Activated CD8-positive, alpha-beta T cell treated with anti-CD3 and anti-CD28 coated beads, Interleukin-2, amount 10 ng/mL, durations not matched to agents 7 days and 5 days (primary cell): ENCODE measurements at regions not wholly inside any gene's neighbourhood (a gene's known extent, or its start where the extent isn't known, plus 50 kb on each side); places are given as distances from the start of the nearest gene placed in this dataset.
"Not testable (repeated sequence)": the region's sequence is repeated elsewhere in the genome, so short reads cannot be mapped to it uniquely, and the experiment has no call there.

ENCODE experiments used
- ATAC-seq: fragments of 150-1000 bp; cut with Tn5 transposase; one replicate; pipeline ENCODE4 v1.10.0; 2021; ENCODE audit warnings: moderate library complexity
- CTCF ChIA-PET: fragments of 350-600 bp; sonication (Branson Sonifier 250); formaldehyde crosslinking; loops from one replicate; lab custom pipeline; 2021; ENCODE audit warnings: antibody characterized with exemption; lab: Charles Lee
- POLR2A ChIA-PET: fragments of 350-600 bp; sonication (Branson Sonifier 250); formaldehyde crosslinking; loops from one replicate; lab custom pipeline; 2021; ENCODE audit warnings: antibody characterized with exemption; lab: Charles Lee
- DNase-seq: peaks from one replicate; pipeline ENCODE4 v3.0.0-alpha.2; 2020
- H3K27ac Mint-ChIP-seq: one replicate; pipeline ENCODE4 v1.8.0; 2021; ENCODE audit warnings: mild to moderate bottlenecking, mixed read lengths
- H3K27me3 Mint-ChIP-seq: one replicate; pipeline ENCODE4 v1.8.0; 2021; ENCODE audit warnings: low read depth, mixed read lengths
- H3K36me3 Mint-ChIP-seq: one replicate; pipeline ENCODE4 v1.8.0; 2021; ENCODE audit warnings: low read depth, mixed read lengths
- H3K4me1 Mint-ChIP-seq: one replicate; pipeline ENCODE4 v1.8.0; 2021; ENCODE audit warnings: low read depth, mixed read lengths
- H3K4me3 Mint-ChIP-seq: one replicate; pipeline ENCODE4 v1.8.0; 2021; ENCODE audit warnings: mild to moderate bottlenecking, mixed read lengths
- H3K9me3 Mint-ChIP-seq: one replicate; pipeline ENCODE4 v1.8.0; 2022; ENCODE audit warnings: mixed read lengths; ENCODE audit not compliant: insufficient read depth

- H3K27me3 Mint-ChIP-seq, CTCF ChIA-PET, H3K27ac Mint-ChIP-seq, ATAC-seq, DNase-seq, H3K36me3 Mint-ChIP-seq, POLR2A ChIA-PET, H3K4me3 Mint-ChIP-seq, H3K9me3 Mint-ChIP-seq, H3K4me1 Mint-ChIP-seq: not testable (repeated sequence)
Observed at GRCh38 chr9:92198237-92198636, 83.0 kb upstream of the SPTLC1 start.

GRCh38 chr9:92196909-92197308, 81.7 kb upstream of the SPTLC1 start:
- Mint-ChIP-seq H3K27ac (no peak overlapping the region), H3K27me3 (peaks cover 15% of the 10 kb centered on the region), H3K36me3 (no peaks in the 10 kb centered on the region), H3K4me3 (no peak overlapping the region), H3K9me3 (peaks cover 10% of the 10 kb centered on the region), H3K4me1 (no peaks in the 10 kb centered on the region)
- ATAC-seq (no peak), DNase-seq (no peak)
- ChIA-PET POLR2A (no interaction called here), CTCF (no interaction called here)

- CTCF ChIA-PET: no interaction called here
Observed at GRCh38 chr9:92196400-92196799, 81.2 kb upstream of the SPTLC1 start.

GRCh38 chr9:92191801-92192200, 76.6 kb upstream of the SPTLC1 start:
- Mint-ChIP-seq H3K36me3 (no peaks in the 10 kb centered on the region), H3K27ac (no peak overlapping the region), H3K4me3 (no peak overlapping the region), H3K4me1 (no peaks in the 10 kb centered on the region), H3K9me3 (no peaks in the 10 kb centered on the region), H3K27me3 (peaks cover 9% of the 10 kb centered on the region)
- ChIA-PET POLR2A (no interaction called here), CTCF (no interaction called here)
- DNase-seq (no peak), ATAC-seq (no peak)

More at GRCh38 chr9:92196400-92196799, 81.2 kb upstream of the SPTLC1 start:
- Mint-ChIP-seq H3K36me3 (no peaks in the 10 kb centered on the region), H3K9me3 (peaks cover 10% of the 10 kb centered on the region), H3K27ac (no peak overlapping the region), H3K27me3 (peaks cover 15% of the 10 kb centered on the region), H3K4me1 (no peaks in the 10 kb centered on the region), H3K4me3 (no peak overlapping the region)
- DNase-seq: no peak
- ATAC-seq: no peak
- POLR2A ChIA-PET: no interaction called here

GRCh38 chr9:92190536-92190790, 75.2 kb upstream of the SPTLC1 start:
- Mint-ChIP-seq H3K36me3 (no peaks in the 10 kb centered on the region), H3K9me3 (no peaks in the 10 kb centered on the region), H3K27ac (no peak overlapping the region), H3K27me3 (peaks cover 9% of the 10 kb centered on the region), H3K4me3 (no peak overlapping the region), H3K4me1 (no peaks in the 10 kb centered on the region)
- ChIA-PET CTCF (no interaction called here), POLR2A (no interaction called here)
- ATAC-seq (no peak), DNase-seq (no peak)

- ChIA-PET POLR2A (no interaction called here), CTCF (no interaction called here)
- no peak overlapping the region for H3K4me3 Mint-ChIP-seq
- no peaks in the 10 kb centered on the region for H3K36me3 Mint-ChIP-seq
- H3K27ac Mint-ChIP-seq: no peak overlapping the region
- no peaks in the 10 kb centered on the region for H3K9me3 Mint-ChIP-seq
- DNase-seq (no peak), ATAC-seq (no peak)
- peaks cover 9% of the 10 kb centered on the region for H3K27me3 Mint-ChIP-seq
- no peaks in the 10 kb centered on the region for H3K4me1 Mint-ChIP-seq
Observed at GRCh38 chr9:92189782-92190535, 74.7 kb upstream of the SPTLC1 start.

- Mint-ChIP-seq H3K9me3 (no peaks in the 10 kb centered on the region), H3K4me3 (no peak overlapping the region), H3K36me3 (no peaks in the 10 kb centered on the region), H3K27me3 (peaks cover 10% of the 10 kb centered on the region), H3K27ac (no peak overlapping the region), H3K4me1 (no peaks in the 10 kb centered on the region)
- DNase-seq (no peak), ATAC-seq (peak; percentile 36)
- POLR2A ChIA-PET: no interaction called here
- CTCF ChIA-PET: no interaction called here
Observed at GRCh38 chr9:92188969-92189781, 74.0 kb upstream of the SPTLC1 start.

- no peak for ATAC-seq
- CTCF ChIA-PET: interaction anchor here (2.1 kb wide), 1 partner anchor 48 kb away, joined by 9 read pairs; no protein-coding TSS in a partner anchor
- Mint-ChIP-seq H3K27ac (no peak overlapping the region), H3K4me3 (no peak overlapping the region), H3K4me1 (no peaks in the 10 kb centered on the region), H3K9me3 (no peaks in the 10 kb centered on the region), H3K27me3 (peaks cover 13% of the 10 kb centered on the region), H3K36me3 (no peaks in the 10 kb centered on the region)
- POLR2A ChIA-PET: interaction anchor here (0.8 kb wide), 1 partner anchor 40 kb away, joined by 3 read pairs; no protein-coding TSS in a partner anchor
- no peak for DNase-seq
Observed at GRCh38 chr9:92187989-92188714, 72.9 kb upstream of the SPTLC1 start.

GRCh38 chr9:92187390-92187789, 72.2 kb upstream of the SPTLC1 start:
- Mint-ChIP-seq H3K4me3 (no peak overlapping the region), H3K27ac (no peak overlapping the region), H3K27me3 (peaks cover 11% of the 10 kb centered on the region), H3K4me1 (no peaks in the 10 kb centered on the region), H3K36me3 (no peaks in the 10 kb centered on the region), H3K9me3 (no peaks in the 10 kb centered on the region)
- DNase-seq (no peak), ATAC-seq (no peak)
- ChIA-PET POLR2A (interaction anchor here (0.6 to 0.8 kb wide), 2 partner anchors 39 to 424 kb away, joined by 3 read pairs; no protein-coding TSS in a partner anchor), CTCF (interaction anchor here (2.1 kb wide), 1 partner anchor 48 kb away, joined by 9 read pairs; no protein-coding TSS in a partner anchor)

- POLR2A ChIA-PET: interaction anchor here (0.6 kb wide), 1 partner anchor 425 kb away, joined by 3 read pairs; no protein-coding TSS in a partner anchor
- ATAC-seq: no peak
- no peak for DNase-seq
Observed at GRCh38 chr9:92186631-92187030, 71.4 kb upstream of the SPTLC1 start.

GRCh38 chr9:92185681-92186080, 70.5 kb upstream of the SPTLC1 start:
- H3K27ac Mint-ChIP-seq: no peak overlapping the region

More at GRCh38 chr9:92186631-92187030, 71.4 kb upstream of the SPTLC1 start:
- no peaks in the 10 kb centered on the region for H3K9me3 Mint-ChIP-seq
- peaks cover 11% of the 10 kb centered on the region for H3K27me3 Mint-ChIP-seq
- H3K4me1 Mint-ChIP-seq: no peaks in the 10 kb centered on the region
- H3K36me3 Mint-ChIP-seq: no peaks in the 10 kb centered on the region
- no peak overlapping the region for H3K27ac Mint-ChIP-seq
- H3K4me3 Mint-ChIP-seq: no peak overlapping the region
- CTCF ChIA-PET: interaction anchor here (2.1 kb wide), 1 partner anchor 47 kb away, joined by 9 read pairs; no protein-coding TSS in a partner anchor

More at GRCh38 chr9:92185681-92186080, 70.5 kb upstream of the SPTLC1 start:
- H3K4me1 Mint-ChIP-seq: no peaks in the 10 kb centered on the region
- DNase-seq (no peak), ATAC-seq (no peak)
- no peak overlapping the region for H3K4me3 Mint-ChIP-seq
- H3K27me3 Mint-ChIP-seq: peaks cover 11% of the 10 kb centered on the region
- ChIA-PET POLR2A (no interaction called here), CTCF (interaction anchor here (2.1 kb wide), 1 partner anchor 46 kb away, joined by 9 read pairs; no protein-coding TSS in a partner anchor)
- no peaks in the 10 kb centered on the region for H3K36me3 Mint-ChIP-seq
- H3K9me3 Mint-ChIP-seq: no peaks in the 10 kb centered on the region
